ENCODE measurements at regions not wholly inside any gene's neighbourhood (a gene's known extent, or its start where the extent isn't known, plus 50 kb on each side); places are given as distances from the start of the nearest gene placed in this dataset.
"Not testable (repeated sequence)": the region's sequence is repeated elsewhere in the genome, so short reads cannot be mapped to it uniquely, and the experiment has no call there.

GRCh38 chr10:8375137-8375536 lies 320.6 kb downstream of the GATA3 start:
- no peak for DNase-seq (ENCODE audit: low read depth in 1 of 2, low spot score in 1 of 2)

- no peak for DNase-seq (ENCODE audit: low read depth in 1 of 2, low spot score in 1 of 2)
These were observed 323.9 kb downstream of the GATA3 start for GRCh38 chr10:8378198-8378983.

GRCh38 chr10:8379906-8380832 lies 325.7 kb downstream of the GATA3 start:
- DNase-seq (ENCODE audit: low read depth in 1 of 2, low spot score in 1 of 2), result no peak

GRCh38 chr10:8380833-8381496 lies 326.5 kb downstream of the GATA3 start:
- no peak for DNase-seq (ENCODE audit: low read depth in 1 of 2, low spot score in 1 of 2)

- DNase-seq (ENCODE audit: low read depth in 1 of 2, low spot score in 1 of 2), result no peak
These were observed 332.3 kb downstream of the GATA3 start for GRCh38 chr10:8386781-8387180.

GRCh38 chr10:8389630-8390029 lies 335.1 kb downstream of the GATA3 start:
- no peak for DNase-seq (ENCODE audit: low read depth in 1 of 2, low spot score in 1 of 2)

- no peak for DNase-seq (ENCODE audit: low read depth in 1 of 2, low spot score in 1 of 2)
These were observed 337.7 kb downstream of the GATA3 start for GRCh38 chr10:8392216-8392615.

GRCh38 chr10:8393531-8393930 lies 339.0 kb downstream of the GATA3 start:
- DNase-seq (ENCODE audit: low read depth in 1 of 2, low spot score in 1 of 2), result no peak

GRCh38 chr10:8396675-8397074 lies 342.2 kb downstream of the GATA3 start:
- DNase-seq (ENCODE audit: low read depth in 1 of 2, low spot score in 1 of 2), result no peak

GRCh38 chr10:8398771-8399170 lies 344.3 kb downstream of the GATA3 start:
- DNase-seq (ENCODE audit: low read depth in 1 of 2, low spot score in 1 of 2), result no peak

- no peak for DNase-seq (ENCODE audit: low read depth in 1 of 2, low spot score in 1 of 2)
These were observed 345.7 kb downstream of the GATA3 start for GRCh38 chr10:8400151-8400550.

- no peak for DNase-seq (ENCODE audit: low read depth in 1 of 2, low spot score in 1 of 2)
These were observed 346.4 kb downstream of the GATA3 start for GRCh38 chr10:8400892-8401291.

- DNase-seq (ENCODE audit: low read depth in 1 of 2, low spot score in 1 of 2), result no peak
These were observed 347.0 kb downstream of the GATA3 start for GRCh38 chr10:8401531-8401930.

GRCh38 chr10:8402576-8402975 lies 348.1 kb downstream of the GATA3 start:
- DNase-seq (ENCODE audit: low read depth in 1 of 2, low spot score in 1 of 2), result no peak

GRCh38 chr10:8403711-8404371 lies 349.4 kb downstream of the GATA3 start:
- DNase-seq (ENCODE audit: low read depth in 1 of 2, low spot score in 1 of 2), result no peak

- no peak for DNase-seq (ENCODE audit: low read depth in 1 of 2, low spot score in 1 of 2)
These were observed 350.2 kb downstream of the GATA3 start for GRCh38 chr10:8404721-8405120.

- no peak for DNase-seq (ENCODE audit: low read depth in 1 of 2, low spot score in 1 of 2)
These were observed 351.1 kb downstream of the GATA3 start for GRCh38 chr10:8405596-8405995.

- DNase-seq (ENCODE audit: low read depth in 1 of 2, low spot score in 1 of 2), result no peak
These were observed 353.1 kb downstream of the GATA3 start for GRCh38 chr10:8407501-8408021.

- DNase-seq (ENCODE audit: low read depth in 1 of 2, low spot score in 1 of 2), result no peak
These were observed 356.0 kb downstream of the GATA3 start for GRCh38 chr10:8410506-8410905.

- DNase-seq (ENCODE audit: low read depth in 1 of 2, low spot score in 1 of 2), result no peak
These were observed 358.1 kb downstream of the GATA3 start for GRCh38 chr10:8412541-8412940.

GRCh38 chr10:8415029-8415428 lies 360.5 kb downstream of the GATA3 start:
- DNase-seq (ENCODE audit: low read depth in 1 of 2, low spot score in 1 of 2), result not testable (repeated sequence)

All from activated T-helper 1 cell treated with anti-CD3 and anti-CD28 coated beads, Interleukin-2, amount 50 U/mL, for 16 hours (primary cell).